GM10248 (cell line): ENCODE measurements at regions not wholly inside any gene's neighbourhood (a gene's known extent, or its start where the extent isn't known, plus 50 kb on each side); places are given as distances from the start of the nearest gene placed in this dataset.

ENCODE experiments used
- CTCF ChIA-PET: fragments of 300-600 bp; sonication (Branson Sonifier 250); formaldehyde crosslinking; extraction: SDS; loops from one replicate; lab custom pipeline; 2021; ENCODE audit warnings: antibody characterized with exemption; lab: Yijun Ruan, JAX
- POLR2A ChIA-PET: fragments of 350-650 bp; sonication (Branson Sonifier 250); formaldehyde crosslinking; extraction: SDS; loops from one replicate; lab custom pipeline; 2020; ENCODE audit warnings: antibody characterized with exemption; lab: Yijun Ruan, JAX
- DNase-seq: peaks from one replicate; pipeline ENCODE4 v3.0.0; 2012; ENCODE audit errors: extremely low spot score
- TF ChIP-seq, protein P1 (sequence below): IDR thresholded peaks from 2 replicates; pipeline ENCODE4 v1.5.1; 2012; ENCODE audit warnings: mild to moderate bottlenecking, low read depth; ENCODE audit errors: extremely low read depth, missing control alignments, control extremely low read depth

DNA sequence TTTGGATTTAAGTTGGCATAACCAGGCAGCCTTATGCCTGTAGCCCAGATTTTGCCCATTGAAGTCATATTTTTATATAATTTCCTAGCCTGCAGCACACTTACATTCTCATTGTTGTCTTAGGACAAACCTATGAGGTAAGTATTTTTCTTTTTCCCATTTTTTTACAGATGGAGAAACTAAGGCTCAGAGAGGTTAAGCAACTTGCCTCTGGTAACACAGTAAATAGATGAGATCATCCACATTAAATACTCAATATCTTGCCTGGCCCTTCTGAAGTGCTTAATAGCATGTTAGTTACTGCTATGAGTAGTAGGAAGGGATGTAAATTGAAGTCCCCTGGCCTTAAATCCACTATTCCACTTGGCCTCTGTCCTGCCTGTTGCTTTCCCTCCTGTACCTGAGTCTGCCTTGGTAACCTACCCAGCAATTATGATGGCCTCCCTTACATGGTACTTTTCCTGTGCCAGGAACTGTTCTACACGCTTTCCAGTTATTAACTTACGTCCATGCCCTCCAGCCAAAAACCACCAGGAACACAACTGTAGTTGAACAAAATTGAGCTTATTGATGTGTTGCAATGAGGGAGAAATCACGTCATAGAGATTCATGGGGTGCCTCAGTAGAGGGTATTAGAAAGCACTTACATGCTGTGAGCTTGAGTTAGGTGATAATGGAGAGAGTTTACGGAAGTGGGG is 111.6 kb upstream of the FGGY start:
- TF ChIP-seq, protein P1, sequence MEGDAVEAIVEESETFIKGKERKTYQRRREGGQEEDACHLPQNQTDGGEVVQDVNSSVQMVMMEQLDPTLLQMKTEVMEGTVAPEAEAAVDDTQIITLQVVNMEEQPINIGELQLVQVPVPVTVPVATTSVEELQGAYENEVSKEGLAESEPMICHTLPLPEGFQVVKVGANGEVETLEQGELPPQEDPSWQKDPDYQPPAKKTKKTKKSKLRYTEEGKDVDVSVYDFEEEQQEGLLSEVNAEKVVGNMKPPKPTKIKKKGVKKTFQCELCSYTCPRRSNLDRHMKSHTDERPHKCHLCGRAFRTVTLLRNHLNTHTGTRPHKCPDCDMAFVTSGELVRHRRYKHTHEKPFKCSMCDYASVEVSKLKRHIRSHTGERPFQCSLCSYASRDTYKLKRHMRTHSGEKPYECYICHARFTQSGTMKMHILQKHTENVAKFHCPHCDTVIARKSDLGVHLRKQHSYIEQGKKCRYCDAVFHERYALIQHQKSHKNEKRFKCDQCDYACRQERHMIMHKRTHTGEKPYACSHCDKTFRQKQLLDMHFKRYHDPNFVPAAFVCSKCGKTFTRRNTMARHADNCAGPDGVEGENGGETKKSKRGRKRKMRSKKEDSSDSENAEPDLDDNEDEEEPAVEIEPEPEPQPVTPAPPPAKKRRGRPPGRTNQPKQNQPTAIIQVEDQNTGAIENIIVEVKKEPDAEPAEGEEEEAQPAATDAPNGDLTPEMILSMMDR: no peak
- DNase-seq: no peak
- ChIA-PET POLR2A (no interaction called here), CTCF (no interaction called here)

DNA sequence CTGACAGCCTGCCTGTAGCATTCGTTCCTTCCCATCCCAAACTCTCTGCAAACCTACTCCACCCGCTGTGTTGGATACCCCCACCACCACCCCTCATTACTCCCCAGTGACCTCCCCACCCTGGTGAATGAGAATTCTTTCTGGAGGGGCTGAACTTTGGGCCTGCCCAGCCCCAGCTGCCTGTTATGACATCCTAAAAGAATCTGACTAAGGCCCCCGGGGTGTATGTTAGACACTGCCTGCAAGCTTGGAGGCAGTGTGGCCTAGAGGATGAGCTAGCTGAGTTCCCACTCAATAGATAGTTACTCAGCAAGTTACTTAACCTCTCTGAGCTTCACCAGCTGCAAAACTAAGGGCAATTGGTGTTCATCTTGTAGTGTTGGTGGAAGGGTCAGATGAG is 110.2 kb upstream of the FGGY start:
- ChIA-PET POLR2A (interaction anchor here (0.8 kb wide), 1 partner anchor 403 kb away, joined by 3 read pairs; the partner anchor contains the start of gene JUN), CTCF (interaction anchor here (0.9 to 1.4 kb wide), 3 partner anchors 13 to 80 kb away, joined by 3 read pairs; no protein-coding TSS in a partner anchor)
- TF ChIP-seq, protein P1: no peak
- DNase-seq: no peak

DNA sequence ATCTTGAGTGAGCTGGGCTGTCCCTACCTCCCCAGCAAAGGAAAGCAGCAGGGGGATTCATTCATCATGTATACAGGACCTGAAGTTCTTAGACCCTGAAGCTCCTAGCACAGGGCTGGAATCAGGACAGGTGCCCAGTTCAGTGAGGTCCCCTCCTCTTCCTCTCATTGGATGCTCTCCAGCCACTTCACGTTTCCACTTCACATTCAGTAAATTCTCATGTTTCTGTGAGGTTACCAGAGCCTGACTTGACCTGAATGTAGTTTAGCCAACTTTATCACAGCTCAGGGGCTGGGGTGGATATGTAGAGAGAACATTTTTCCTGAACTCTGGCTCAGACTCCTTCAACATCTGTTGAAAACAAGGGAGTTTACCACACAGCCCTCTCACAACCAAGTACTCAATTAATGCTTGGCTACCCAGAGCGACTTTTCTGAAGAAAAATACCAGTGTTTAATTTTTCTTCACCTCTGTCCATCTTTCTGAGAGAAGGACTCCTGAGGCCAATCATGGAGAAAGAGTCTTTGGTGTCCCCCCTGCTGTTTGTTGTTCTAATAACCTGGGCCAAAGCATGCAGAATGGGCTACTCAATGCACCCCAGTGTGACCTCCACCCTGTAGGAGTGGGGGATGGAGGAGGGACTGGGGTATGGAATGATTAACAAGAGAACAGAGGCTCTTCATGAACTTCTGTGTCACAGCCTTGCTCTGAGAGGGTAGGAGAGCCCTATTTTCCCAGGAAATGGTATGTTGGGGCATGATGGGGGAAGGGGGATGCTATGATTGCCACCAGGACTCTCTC is 108.3 kb upstream of the FGGY start:
- ChIA-PET CTCF (no interaction called here), POLR2A (no interaction called here)
- DNase-seq: no peak
- TF ChIP-seq, protein P1: no peak

DNA sequence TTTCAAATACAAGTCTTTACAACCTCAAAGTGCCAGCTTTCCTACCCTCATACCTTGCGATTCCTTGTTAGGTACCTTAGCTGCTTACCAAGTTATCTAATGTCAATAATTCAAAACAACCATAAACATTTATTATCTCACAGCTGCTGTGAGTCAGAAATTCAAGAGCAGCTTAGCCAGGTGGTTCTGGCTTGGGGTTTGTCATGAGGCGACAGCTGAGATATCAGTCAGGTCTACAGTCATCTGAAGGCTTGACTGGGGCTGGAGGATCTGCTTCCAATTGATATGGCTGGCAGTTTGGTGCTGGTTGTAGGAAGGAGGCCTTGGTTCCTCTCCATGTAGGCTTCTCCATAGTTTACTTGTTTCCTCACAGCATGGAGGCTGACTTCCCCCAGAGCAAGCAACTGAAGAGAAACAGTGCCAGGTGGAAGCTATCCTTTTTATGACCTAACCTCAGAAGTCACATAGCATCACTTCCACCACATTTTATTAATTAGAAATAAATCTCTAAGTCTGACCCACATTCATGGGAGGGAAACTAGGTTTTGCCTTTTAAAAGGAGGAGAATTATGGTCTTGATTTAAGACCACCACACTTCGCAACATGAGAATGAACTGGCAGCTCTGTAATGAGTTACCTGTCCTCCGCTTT is 103.3 kb upstream of the FGGY start:
- ChIA-PET POLR2A (no interaction called here), CTCF (interaction anchor here (1.0 kb wide), 1 partner anchor 20 kb away, joined by 3 read pairs; no protein-coding TSS in a partner anchor)
- DNase-seq: no peak
- TF ChIP-seq, protein P1: no peak

DNA sequence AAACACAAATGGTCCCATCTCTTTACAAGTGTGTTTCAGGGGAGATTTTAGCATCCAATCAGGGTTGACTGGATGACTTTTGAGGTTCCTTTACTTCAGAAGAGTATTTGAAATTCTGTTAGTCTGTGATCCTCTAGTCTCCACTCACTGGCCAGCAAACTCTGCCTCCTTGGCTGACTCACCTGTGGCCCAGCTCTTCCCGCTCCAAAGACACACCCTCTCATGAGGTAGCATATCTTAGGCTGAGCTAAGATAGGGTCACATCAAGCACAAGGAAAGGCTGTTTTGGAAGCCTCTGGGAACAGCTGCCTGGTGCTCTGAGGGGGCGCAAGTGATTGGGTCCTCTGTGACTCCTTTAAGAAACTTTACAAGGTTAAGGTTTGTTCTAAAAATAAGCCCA is 102.3 kb upstream of the FGGY start:
- TF ChIP-seq, protein P1: no peak
- DNase-seq: no peak
- ChIA-PET CTCF (no interaction called here), POLR2A (no interaction called here)

DNA sequence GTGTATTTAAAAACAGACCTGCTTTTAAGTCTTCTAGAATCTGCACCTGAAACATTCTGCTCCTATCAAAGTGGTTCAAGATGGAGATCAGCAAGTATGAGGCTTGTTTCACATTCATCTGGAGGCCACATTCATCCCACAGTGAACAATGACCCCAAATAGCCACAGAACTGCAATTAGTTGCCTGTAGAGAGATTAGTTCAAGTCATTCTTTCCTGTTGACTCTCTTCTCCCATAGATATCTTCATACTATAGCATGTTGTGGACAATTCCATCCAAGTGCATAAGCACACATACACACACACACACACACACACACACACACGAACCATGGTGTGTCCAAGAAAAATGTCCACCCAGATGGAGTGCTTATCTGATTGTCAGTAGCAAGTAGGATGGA is 101.7 kb upstream of the FGGY start:
- TF ChIP-seq, protein P1: no peak
- DNase-seq: no peak
- CTCF ChIA-PET: no interaction called here
- POLR2A ChIA-PET: no interaction called here
